ENCODE measurements at regions not wholly inside any gene's neighbourhood (a gene's known extent, or its start where the extent isn't known, plus 50 kb on each side); places are given as distances from the start of the nearest gene placed in this dataset.

GRCh38 chr9:108094676-108094993, 605.1 kb upstream of the KLF4 start:
- no peaks in the 10 kb centered on the region for H3K27me3 ChIP-seq (ENCODE audit: control insufficient read depth, low read length)
- TF ChIP-seq EZH2phosphoT487 (IDR thresholded peaks at IDR 0.05; ENCODE audit: borderline replicate concordance, low read length) (no peak), CTCF (IDR thresholded peaks at IDR 0.05; ENCODE audit: low read depth, low read length, poor library complexity, severe bottlenecking) (no peak)
- H3K4me2 ChIP-seq (ENCODE audit: low read length), result no peak overlapping the region
- H3K79me2 ChIP-seq (ENCODE audit: control insufficient read depth, low read length), result no peaks in the 10 kb centered on the region
- H3K36me3 ChIP-seq (ENCODE audit: control insufficient read depth, low read length), result no peaks in the 10 kb centered on the region
- no peaks in the 10 kb centered on the region for H4K20me1 ChIP-seq (ENCODE audit: control insufficient read depth, insufficient read depth, low read depth, low read length)
- no peaks in the 10 kb centered on the region for H3F3A ChIP-seq (ENCODE audit: control insufficient read depth, insufficient read depth)
- no peak overlapping the region for H3K27ac ChIP-seq (ENCODE audit: low read depth, low read length)
- no peak overlapping the region for H3K4me3 ChIP-seq (ENCODE audit: low read length)
- H3K9me3 ChIP-seq (ENCODE audit: control insufficient read depth, insufficient read depth, low read length), result no peaks in the 10 kb centered on the region
- no peaks in the 10 kb centered on the region for H3K9me2 ChIP-seq (replicated peaks; ENCODE audit: control insufficient read depth, low read length)
- no peaks in the 10 kb centered on the region for H3K4me1 ChIP-seq (ENCODE audit: control insufficient read depth, low read length)

- Histone ChIP-seq H3K4me3 (ENCODE audit: low read length) (no peak overlapping the region), H3K4me1 (ENCODE audit: control insufficient read depth, low read length) (no peaks in the 10 kb centered on the region), H3K9me3 (ENCODE audit: control insufficient read depth, insufficient read depth, low read length) (no peaks in the 10 kb centered on the region), H3K36me3 (ENCODE audit: control insufficient read depth, low read length) (no peaks in the 10 kb centered on the region), H3K79me2 (ENCODE audit: control insufficient read depth, low read length) (no peaks in the 10 kb centered on the region), H4K20me1 (ENCODE audit: control insufficient read depth, insufficient read depth, low read depth, low read length) (no peaks in the 10 kb centered on the region), H3K9me2 (replicated peaks; ENCODE audit: control insufficient read depth, low read length) (no peaks in the 10 kb centered on the region), H3K27ac (ENCODE audit: low read depth, low read length) (no peak overlapping the region), H3K27me3 (ENCODE audit: control insufficient read depth, low read length) (no peaks in the 10 kb centered on the region), H3K4me2 (ENCODE audit: low read length) (no peak overlapping the region), H3F3A (ENCODE audit: control insufficient read depth, insufficient read depth) (no peaks in the 10 kb centered on the region)
- TF ChIP-seq EZH2phosphoT487 (IDR thresholded peaks at IDR 0.05; ENCODE audit: borderline replicate concordance, low read length), result no peak
These were observed 604.5 kb upstream of the KLF4 start for GRCh38 chr9:108093773-108094675.

GRCh38 chr9:108088916-108089315, 599.3 kb upstream of the KLF4 start:
- no peaks in the 10 kb centered on the region for H3F3A ChIP-seq (ENCODE audit: control insufficient read depth, insufficient read depth)
- no peaks in the 10 kb centered on the region for H3K9me3 ChIP-seq (ENCODE audit: control insufficient read depth, insufficient read depth, low read length)
- H3K4me2 ChIP-seq (ENCODE audit: low read length), result no peak overlapping the region
- no peak for TF ChIP-seq CTCF (IDR thresholded peaks at IDR 0.05; ENCODE audit: low read depth, low read length, poor library complexity, severe bottlenecking)
- TF ChIP-seq EZH2phosphoT487 (IDR thresholded peaks at IDR 0.05; ENCODE audit: borderline replicate concordance, low read length), result no peak
- H3K27me3 ChIP-seq (ENCODE audit: control insufficient read depth, low read length), result no peaks in the 10 kb centered on the region
- no peak overlapping the region for H3K27ac ChIP-seq (ENCODE audit: low read depth, low read length)
- H3K4me3 ChIP-seq (ENCODE audit: low read length), result no peak overlapping the region
- H3K36me3 ChIP-seq (ENCODE audit: control insufficient read depth, low read length), result no peaks in the 10 kb centered on the region
- H3K9me2 ChIP-seq (replicated peaks; ENCODE audit: control insufficient read depth, low read length), result no peaks in the 10 kb centered on the region
- H4K20me1 ChIP-seq (ENCODE audit: control insufficient read depth, insufficient read depth, low read depth, low read length), result no peaks in the 10 kb centered on the region
- no peaks in the 10 kb centered on the region for H3K79me2 ChIP-seq (ENCODE audit: control insufficient read depth, low read length)
- H3K4me1 ChIP-seq (ENCODE audit: control insufficient read depth, low read length), result no peaks in the 10 kb centered on the region

GRCh38 chr9:108087781-108088180, 598.2 kb upstream of the KLF4 start:
- no peaks in the 10 kb centered on the region for H4K20me1 ChIP-seq (ENCODE audit: control insufficient read depth, insufficient read depth, low read depth, low read length)
- H3K9me3 ChIP-seq (ENCODE audit: control insufficient read depth, insufficient read depth, low read length), result no peaks in the 10 kb centered on the region
- no peaks in the 10 kb centered on the region for H3K36me3 ChIP-seq (ENCODE audit: control insufficient read depth, low read length)
- no peaks in the 10 kb centered on the region for H3K9me2 ChIP-seq (replicated peaks; ENCODE audit: control insufficient read depth, low read length)
- no peak overlapping the region for H3K27ac ChIP-seq (ENCODE audit: low read depth, low read length)
- H3K4me2 ChIP-seq (ENCODE audit: low read length), result no peak overlapping the region
- no peaks in the 10 kb centered on the region for H3K79me2 ChIP-seq (ENCODE audit: control insufficient read depth, low read length)
- H3K4me3 ChIP-seq (ENCODE audit: low read length), result no peak overlapping the region
- H3K27me3 ChIP-seq (ENCODE audit: control insufficient read depth, low read length), result no peaks in the 10 kb centered on the region
- TF ChIP-seq CTCF (IDR thresholded peaks at IDR 0.05; ENCODE audit: low read depth, low read length, poor library complexity, severe bottlenecking), result no peak
- TF ChIP-seq EZH2phosphoT487 (IDR thresholded peaks at IDR 0.05; ENCODE audit: borderline replicate concordance, low read length), result no peak
- no peaks in the 10 kb centered on the region for H3K4me1 ChIP-seq (ENCODE audit: control insufficient read depth, low read length)
- H3F3A ChIP-seq (ENCODE audit: control insufficient read depth, insufficient read depth), result no peaks in the 10 kb centered on the region
